Liver (tissue), 7 donors: ENCODE measurements at regions not wholly inside any gene's neighbourhood (a gene's known extent, or its start where the extent isn't known, plus 50 kb on each side); places are given as distances from the start of the nearest gene placed in this dataset.

Source experiments
- DNase-seq: peaks from one replicate; pipeline ENCODE4 v3.0.0-alpha.2; 2017; ENCODE audit warnings: low spot score
- H3K27ac ChIP-seq, 2 donors: one replicate each; pipeline ENCODE4 v1.7.0; 2013; ENCODE audit warnings: inconsistent platforms in 2 of 2, low read length in 2 of 2, control low read depth in 1 of 2, low read depth in 1 of 2, mild to moderate bottlenecking in 1 of 2
- H3K27me3 ChIP-seq, 4 donors: one replicate each; pipeline versions ENCODE4 v1.6.1 to v1.7.0; 2013; ENCODE audit warnings: low read length in 3 of 4, inconsistent platforms in 1 of 4, mild to moderate bottlenecking in 1 of 4, moderate library complexity in 1 of 4; ENCODE audit not compliant: control insufficient read depth in 4 of 4, insufficient read depth in 4 of 4
- H3K36me3 ChIP-seq, 4 donors: one replicate each; pipeline versions ENCODE4 v1.6.1 to v1.7.0; 2013; ENCODE audit warnings: low read length in 3 of 4, mild to moderate bottlenecking in 3 of 4, low read depth in 1 of 4, moderate library complexity in 1 of 4; ENCODE audit not compliant: control insufficient read depth in 4 of 4, insufficient read depth in 3 of 4
- H3K4me1 ChIP-seq, 4 donors: one replicate each; pipeline versions ENCODE4 v1.6.1 to v1.7.0; 2013; ENCODE audit warnings: low read length in 3 of 4, mild to moderate bottlenecking in 3 of 4, moderate library complexity in 1 of 4; ENCODE audit not compliant: control insufficient read depth in 4 of 4, insufficient read depth in 4 of 4
- H3K4me3 ChIP-seq, 3 donors: one replicate each; pipeline versions ENCODE4 v1.6.1 to v1.7.0; 2013; ENCODE audit warnings: low read length in 3 of 3, control low read depth in 1 of 3, low read depth in 1 of 3, mild to moderate bottlenecking in 1 of 3
- H3K9ac ChIP-seq, 2 donors: one replicate each; pipeline ENCODE4 v1.7.0; 2013; ENCODE audit warnings: low read length in 2 of 2, mild to moderate bottlenecking in 2 of 2, moderate library complexity in 2 of 2, control low read depth in 1 of 2, low read depth in 1 of 2
- H3K9me3 ChIP-seq, 4 donors: one replicate each; pipeline versions ENCODE4 v1.6.1 to v1.7.0; 2013; ENCODE audit warnings: low read length in 3 of 4; ENCODE audit not compliant: control insufficient read depth in 4 of 4
- ATF3 ChIP-seq: IDR thresholded peaks from 2 replicates; pipeline ENCODE4 v1.6.1; 2016; ENCODE audit warnings: antibody characterized with exemption
- EGR1 ChIP-seq, 2 donors: IDR thresholded peaks; 2 replicates each; pipeline ENCODE4 v1.6.1; 2016 to 2018; ENCODE audit warnings: antibody characterized with exemption in 2 of 2, low read depth in 2 of 2
- FOXA1 ChIP-seq: IDR thresholded peaks from 2 replicates; pipeline ENCODE4 v1.6.1; 2016; ENCODE audit warnings: antibody characterized with exemption
- FOXA2 ChIP-seq: IDR thresholded peaks from 2 replicates; pipeline ENCODE4 v1.6.1; 2016; ENCODE audit warnings: antibody characterized with exemption
- GABPA ChIP-seq, 2 donors: IDR thresholded peaks in 1 of 2; conservative IDR thresholded peaks in 1 of 2; 2 replicates each; pipeline ENCODE4 v1.6.1; 2016; ENCODE audit warnings: antibody characterized with exemption in 2 of 2, mild to moderate bottlenecking in 1 of 2, moderate library complexity in 1 of 2
- HNF4A ChIP-seq, 2 donors: conservative IDR thresholded peaks; 2 replicates each; pipeline ENCODE4 v1.6.1; 2016; ENCODE audit warnings: antibody characterized with exemption in 2 of 2, mild to moderate bottlenecking in 2 of 2
- JUND ChIP-seq, 2 donors: IDR thresholded peaks; 2 replicates each; pipeline ENCODE4 v1.6.1; 2016; ENCODE audit warnings: antibody characterized with exemption in 2 of 2
- MAX ChIP-seq: IDR thresholded peaks from 2 replicates; pipeline ENCODE4 v1.6.1; 2016; ENCODE audit warnings: antibody characterized with exemption
- NR2F2 ChIP-seq: IDR thresholded peaks from 2 replicates; pipeline ENCODE4 v1.6.1; 2016; ENCODE audit warnings: antibody characterized with exemption
- REST ChIP-seq: IDR thresholded peaks from 2 replicates; pipeline ENCODE4 v1.6.1; 2016; ENCODE audit warnings: antibody characterized with exemption, mild to moderate bottlenecking
- RXRA ChIP-seq, 2 donors: IDR thresholded peaks; 2 replicates each; pipeline ENCODE4 v1.6.1; 2017 to 2018; ENCODE audit warnings: antibody characterized with exemption in 2 of 2, mild to moderate bottlenecking in 1 of 2
- TAF1 ChIP-seq: conservative IDR thresholded peaks from 2 replicates; pipeline ENCODE4 v1.6.1; 2016; ENCODE audit warnings: antibody characterized with exemption, mild to moderate bottlenecking
- YY1 ChIP-seq: IDR thresholded peaks from 2 replicates; pipeline ENCODE4 v1.6.1; 2016; ENCODE audit warnings: antibody characterized with exemption, mild to moderate bottlenecking
- ZBTB33 ChIP-seq: IDR thresholded peaks from 2 replicates; pipeline ENCODE4 v1.6.1; 2016; ENCODE audit warnings: antibody characterized with exemption
- WGBS: extraction: QIAGEN DNeasy Blood & Tissue Kit; methylation state at CpG from one replicate; pipeline ENCODE4 v1.1.7; 2013; 5-methylcytosine and 5-hydroxymethylcytosine counted together
- donor health status: healthy.
- donor health status: healthy.
- donor health status: healthy.
- donor health status: healthy.

GRCh38 chr4:34891892-34892291 lies 1352.4 kb downstream of the ARAP2 start:
- Histone ChIP-seq H3K4me3 (no peak overlapping the region), H3K27me3 (no peaks in the 10 kb centered on the region), H3K27ac (no peak overlapping the region), H3K9ac (no peak overlapping the region), H3K36me3 (no peaks in the 10 kb centered on the region), H3K9me3 (peaks cover 0 to 2% (median 0%) of the 10 kb centered on the region in 4 donors), H3K4me1 (no peaks in the 10 kb centered on the region)
- no peak for DNase-seq
- WGBS = 93% methylated on average over 1 of the region's 1 CpG
- TF ChIP-seq ZBTB33 = no peak
- no peak for TF ChIP-seq FOXA2
- TF ChIP-seq GABPA (IDR thresholded peaks at IDR 0.05 in 1 of 2, conservative IDR thresholded peaks at IDR 0.05 in 1 of 2) = no peak
- TF ChIP-seq REST = no peak
- TF ChIP-seq FOXA1 = no peak

GRCh38 chr4:34893382-34893781 lies 1350.9 kb downstream of the ARAP2 start:
- DNase-seq = no peak
- Histone ChIP-seq H3K27ac (no peak overlapping the region), H3K36me3 (no peaks in the 10 kb centered on the region), H3K4me3 (no peak overlapping the region), H3K4me1 (no peaks in the 10 kb centered on the region), H3K9ac (no peak overlapping the region), H3K9me3 (peaks cover 0 to 2% (median 0%) of the 10 kb centered on the region in 4 donors), H3K27me3 (no peaks in the 10 kb centered on the region)
- WGBS = 69% methylated on average over 3 of the region's 3 CpGs
- no peak for TF ChIP-seq TAF1
- TF ChIP-seq YY1 = no peak
- no peak for TF ChIP-seq REST
- TF ChIP-seq HNF4A (conservative IDR thresholded peaks at IDR 0.05) = no peak
- no peak for TF ChIP-seq FOXA2
- no peak for TF ChIP-seq GABPA (IDR thresholded peaks at IDR 0.05 in 1 of 2, conservative IDR thresholded peaks at IDR 0.05 in 1 of 2)
- no peak for TF ChIP-seq RXRA (IDR thresholded peaks at IDR 0.05)
- TF ChIP-seq EGR1 (IDR thresholded peaks at IDR 0.05; ENCODE audit: low read depth in 2 of 2) = no peak
- TF ChIP-seq FOXA1 = no peak
- TF ChIP-seq ATF3 = no peak
- no peak for TF ChIP-seq JUND (IDR thresholded peaks at IDR 0.05)
- TF ChIP-seq NR2F2 = no peak
- TF ChIP-seq ZBTB33 = no peak
- TF ChIP-seq MAX = no peak
